Tibial artery (tissue), 4 donors: ENCODE measurements at regions not wholly inside any gene's neighbourhood (a gene's known extent, or its start where the extent isn't known, plus 50 kb on each side); places are given as distances from the start of the nearest gene placed in this dataset.

ENCODE experiments used
- DNase-seq, 2 donors: peaks; one replicate each; pipeline ENCODE4 v3.0.0-alpha.2; 2019
- H3K27ac ChIP-seq, 2 donors: fragments of 200-600 bp; sonication (generic) in 1 of 2; 1 replicate in 1 of 2; 2 replicates in 1 of 2; pipeline ENCODE4 v1.5.1; 2018 to 2019; ENCODE audit warnings: mild to moderate bottlenecking in 1 of 2
- H3K27me3 ChIP-seq, 2 donors: fragments of 200-600 bp; sonication (generic) in 1 of 2; one replicate each; pipeline versions ENCODE4 v1.5.1 to v1.6.0; 2016 to 2019
- H3K36me3 ChIP-seq, 3 donors: fragments of 200-600 bp; sonication (generic) in 2 of 3; one replicate each; pipeline ENCODE4 v1.5.1; 2016 to 2019; ENCODE audit warnings: mild to moderate bottlenecking in 2 of 3
- H3K4me1 ChIP-seq, 4 donors: fragments of 200-600 bp; sonication (generic) in 2 of 4; 1 replicate in 3 of 4; 2 replicates in 1 of 4; pipeline ENCODE4 v1.5.1; 2016 to 2019
- H3K4me3 ChIP-seq, 2 donors: fragments of 200-600 bp; sonication (generic) in 1 of 2; 1 replicate in 1 of 2; 2 replicates in 1 of 2; pipeline ENCODE4 v1.5.1; 2018 to 2019; ENCODE audit warnings: mild to moderate bottlenecking in 2 of 2
- H3K9me3 ChIP-seq, 3 donors: fragments of 200-600 bp; sonication (generic) in 1 of 3; one replicate each; pipeline ENCODE4 v1.5.1; 2016 to 2019
- CTCF ChIP-seq, 2 experiments: fragments of 200-600 bp in 1 of 2; fragments of 450-650 bp in 1 of 2; IDR thresholded peaks; one replicate each; pipeline ENCODE4 v1.5.1; 2017 to 2019; ENCODE audit warnings: antibody characterized with exemption in 2 of 2, mild to moderate bottlenecking in 1 of 2, moderate library complexity in 1 of 2
- intact Hi-C: fragments of 100-400 bp; cut with DNase I; formaldehyde crosslinking; loops from one replicate; pipeline ENCODE4 v1.15.0; 2023; ENCODE audit warnings: low total_unique reads

GRCh38 chr1:37161171-37161570, 126.9 kb upstream of the GRIK3 start:
- no peaks in the 10 kb centered on the region for H3K36me3 ChIP-seq
- no peak for TF ChIP-seq CTCF (IDR thresholded peaks at IDR 0.05)
- intact Hi-C loops: no loop called here
- DNase-seq: no peak
- H3K27me3 ChIP-seq: no peaks in the 10 kb centered on the region
- no peak overlapping the region for H3K4me3 ChIP-seq
- H3K9me3 ChIP-seq: peaks cover 0 to 7% (median 0%) of the 10 kb centered on the region in 3 donors
- no peak overlapping the region for H3K27ac ChIP-seq
- H3K4me1 ChIP-seq: no peaks in the 10 kb centered on the region

- no peak for DNase-seq
- Histone ChIP-seq H3K27ac (no peak overlapping the region), H3K36me3 (no peaks in the 10 kb centered on the region), H3K4me1 (no peaks in the 10 kb centered on the region), H3K9me3 (peaks cover 0 to 7% (median 0%) of the 10 kb centered on the region in 3 donors), H3K4me3 (no peak overlapping the region), H3K27me3 (no peaks in the 10 kb centered on the region)
- intact Hi-C loops: no loop called here
- no peak for TF ChIP-seq CTCF (IDR thresholded peaks at IDR 0.05)
These were observed 127.7 kb upstream of the GRIK3 start for GRCh38 chr1:37162059-37162458.

DNA sequence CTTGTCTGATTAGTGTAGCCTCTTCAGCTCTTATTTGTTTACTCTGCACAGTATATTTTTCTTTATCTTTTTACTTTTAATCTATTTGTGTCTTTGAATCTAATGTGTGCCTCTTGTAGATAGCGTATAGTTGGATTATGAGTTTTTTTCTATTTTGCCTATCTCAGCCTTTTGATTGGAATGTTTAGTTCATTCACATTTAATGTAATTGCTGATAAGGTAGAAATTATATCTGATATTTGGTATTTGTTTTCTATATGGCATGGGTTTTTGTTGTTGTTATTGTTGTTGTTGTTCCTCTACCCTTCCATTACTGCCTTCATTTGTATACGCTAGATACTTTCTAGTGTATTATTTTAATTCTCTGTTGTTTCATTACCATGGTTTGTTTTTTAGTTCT, 131.7 kb upstream of the GRIK3 start:
- H3K9me3 ChIP-seq: peaks cover 0 to 1% (median 0%) of the 10 kb centered on the region in 3 donors
- intact Hi-C loops: no loop called here
- no peaks in the 10 kb centered on the region for H3K27me3 ChIP-seq
- H3K4me1 ChIP-seq: no peaks in the 10 kb centered on the region
- H3K27ac ChIP-seq: no peak overlapping the region
- H3K36me3 ChIP-seq: no peaks in the 10 kb centered on the region
- TF ChIP-seq CTCF (IDR thresholded peaks at IDR 0.05): no peak
- H3K4me3 ChIP-seq: no peak overlapping the region
- DNase-seq: no peak

DNA sequence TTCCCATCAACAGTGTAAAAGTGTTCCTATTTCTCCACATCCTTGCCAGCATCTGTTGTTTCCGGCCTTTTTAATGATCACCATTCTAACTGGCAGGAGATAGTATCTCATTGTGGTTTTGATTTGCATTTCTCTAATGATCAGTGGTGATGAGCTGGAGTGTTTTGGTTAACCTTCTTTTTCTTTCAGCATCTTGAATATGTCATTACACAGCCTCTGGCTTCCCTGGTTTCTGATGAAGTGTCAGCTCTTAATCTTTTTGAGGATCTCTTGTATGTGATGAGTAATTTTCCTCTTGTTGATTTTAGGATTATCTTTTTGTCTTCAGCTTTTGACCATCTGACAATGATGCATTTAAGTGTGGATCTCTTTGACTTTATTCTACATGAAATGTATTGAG, 133.2 kb upstream of the GRIK3 start:
- Histone ChIP-seq H3K4me1 (no peaks in the 10 kb centered on the region), H3K4me3 (no peak overlapping the region), H3K27me3 (no peaks in the 10 kb centered on the region), H3K9me3 (no peaks in the 10 kb centered on the region), H3K27ac (no peak overlapping the region), H3K36me3 (no peaks in the 10 kb centered on the region)
- no peak for TF ChIP-seq CTCF (IDR thresholded peaks at IDR 0.05)
- DNase-seq: no peak
- intact Hi-C loops: no loop called here

DNA sequence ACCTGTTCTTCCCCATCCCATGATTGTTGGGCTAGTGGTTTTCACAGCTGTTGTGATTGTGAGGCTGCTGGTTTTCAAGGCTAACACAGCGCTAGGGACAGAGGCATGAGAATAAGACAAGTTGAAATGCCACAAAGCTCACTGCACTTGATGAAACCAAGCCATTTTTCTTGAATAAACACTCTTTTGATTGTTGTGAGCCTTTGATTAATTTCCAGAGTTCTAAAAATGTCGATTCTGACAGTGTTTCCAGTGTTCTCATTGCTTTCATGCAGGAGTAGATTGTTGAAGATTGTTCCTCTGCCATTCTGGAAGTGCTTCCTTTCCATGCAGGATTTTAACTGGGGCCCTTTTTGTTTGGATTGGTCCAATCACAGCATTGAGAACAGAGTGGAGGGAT, 134.9 kb upstream of the GRIK3 start:
- Histone ChIP-seq H3K9me3 (no peaks in the 10 kb centered on the region), H3K4me3 (no peak overlapping the region), H3K27ac (no peak overlapping the region), H3K27me3 (no peaks in the 10 kb centered on the region), H3K4me1 (no peaks in the 10 kb centered on the region), H3K36me3 (no peaks in the 10 kb centered on the region)
- no peak for TF ChIP-seq CTCF (IDR thresholded peaks at IDR 0.05)
- DNase-seq: no peak
- intact Hi-C loops: no loop called here

DNA sequence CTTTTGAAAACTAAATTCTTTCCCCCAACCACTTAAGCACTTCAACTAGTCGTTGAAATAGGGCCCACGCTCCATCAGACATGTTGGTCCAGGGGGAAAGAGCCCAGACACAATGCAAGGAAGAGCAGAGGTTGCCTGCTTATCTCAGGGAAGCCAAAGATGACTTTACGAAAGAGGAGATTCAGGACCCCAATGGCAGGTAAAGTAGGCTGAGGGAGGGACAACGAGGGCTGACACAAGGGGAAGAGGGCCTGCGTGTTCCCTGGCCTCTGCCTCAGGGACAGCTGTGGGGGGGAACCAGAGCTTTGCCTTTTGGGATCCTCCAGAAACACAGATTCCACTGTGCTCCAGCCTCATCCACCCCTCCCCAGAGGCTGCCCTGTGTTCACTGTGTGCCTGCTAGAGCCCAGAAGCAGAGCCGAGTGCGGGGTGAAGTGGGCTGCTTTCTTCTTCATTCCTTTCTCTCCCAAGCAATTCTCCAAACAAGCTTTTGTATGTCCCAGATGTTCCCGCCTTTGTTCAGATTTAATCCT, 135.5 kb upstream of the GRIK3 start:
- no peak for DNase-seq

More for the DNA sequence above, 135.5 kb upstream of the GRIK3 start:
- no peaks in the 10 kb centered on the region for H3K9me3 ChIP-seq
- no peak overlapping the region for H3K4me3 ChIP-seq
- H3K27ac ChIP-seq: no peak overlapping the region
- no peaks in the 10 kb centered on the region for H3K36me3 ChIP-seq
- peaks cover 0 to 4% of the 10 kb centered on the region in 2 donors for H3K27me3 ChIP-seq
- TF ChIP-seq CTCF (IDR thresholded peaks at IDR 0.05): no peak
- no peaks in the 10 kb centered on the region for H3K4me1 ChIP-seq
- intact Hi-C loops: no loop called here
